Activated T-cell treated with anti-CD3 and anti-CD28 coated beads for 1 hour (primary cell): ENCODE measurements at regions not wholly inside any gene's neighbourhood (a gene's known extent, or its start where the extent isn't known, plus 50 kb on each side); places are given as distances from the start of the nearest gene placed in this dataset.
"Not testable (repeated sequence)": the region's sequence is repeated elsewhere in the genome, so short reads cannot be mapped to it uniquely, and the experiment has no call there.

ENCODE experiments used
- DNase-seq: peaks from one replicate; pipeline ENCODE4 v3.0.0-alpha.2; 2020; ENCODE audit warnings: low read depth

GRCh38 chr21:16117331-16117730 lies 387.5 kb downstream of the USP25 start:
- DNase-seq: no peak

GRCh38 chr21:16117851-16118590 lies 388.2 kb downstream of the USP25 start:
- DNase-seq: no peak

GRCh38 chr21:16124378-16125138 lies 394.8 kb downstream of the USP25 start:
- no peak for DNase-seq

- no peak for DNase-seq
These were observed 395.5 kb downstream of the USP25 start for GRCh38 chr21:16125274-16125673.

GRCh38 chr21:16132453-16132852 lies 402.7 kb downstream of the USP25 start:
- DNase-seq: not testable (repeated sequence)

GRCh38 chr21:16133248-16133647 lies 403.5 kb downstream of the USP25 start:
- DNase-seq: no peak

GRCh38 chr21:16134134-16134533 lies 404.4 kb downstream of the USP25 start:
- DNase-seq: no peak

- no peak for DNase-seq
These were observed 407.3 kb downstream of the USP25 start for GRCh38 chr21:16137106-16137505.

GRCh38 chr21:16145052-16145451 lies 415.3 kb downstream of the USP25 start:
- no peak for DNase-seq

- DNase-seq: no peak
These were observed 415.7 kb downstream of the USP25 start for GRCh38 chr21:16145479-16145878.

- no peak for DNase-seq
These were observed 424.5 kb downstream of the USP25 start for GRCh38 chr21:16154321-16154720.

- DNase-seq: no peak
These were observed 425.3 kb downstream of the USP25 start for GRCh38 chr21:16154951-16155635.

GRCh38 chr21:16156841-16157489 lies 427.2 kb downstream of the USP25 start:
- DNase-seq: no peak

- no peak for DNase-seq
These were observed 429.6 kb downstream of the USP25 start for GRCh38 chr21:16159213-16159970.

GRCh38 chr21:16159971-16160350 lies 430.2 kb downstream of the USP25 start:
- DNase-seq: no peak

GRCh38 chr21:16162953-16163352 lies 433.2 kb downstream of the USP25 start:
- no peak for DNase-seq

GRCh38 chr21:16169102-16169511 lies 439.3 kb downstream of the USP25 start:
- DNase-seq: no peak

- no peak for DNase-seq
These were observed 440.0 kb downstream of the USP25 start for GRCh38 chr21:16169779-16170178.

GRCh38 chr21:16176570-16176969 lies 446.8 kb downstream of the USP25 start:
- DNase-seq: no peak

GRCh38 chr21:16177532-16177931 lies 447.8 kb downstream of the USP25 start:
- no peak for DNase-seq

- no peak for DNase-seq
These were observed 450.0 kb downstream of the USP25 start for GRCh38 chr21:16179773-16180172.

- no peak for DNase-seq
These were observed 450.8 kb downstream of the USP25 start for GRCh38 chr21:16180614-16181013.
